ENCODE measurements at regions not wholly inside any gene's neighbourhood (a gene's known extent, or its start where the extent isn't known, plus 50 kb on each side); places are given as distances from the start of the nearest gene placed in this dataset.
"Not testable (repeated sequence)": the region's sequence is repeated elsewhere in the genome, so short reads cannot be mapped to it uniquely, and the experiment has no call there.

- no peaks in the 10 kb centered on the region for H3K36me3 ChIP-seq (ENCODE audit: control insufficient read depth, insufficient read depth, low read length)
- no peak for TF ChIP-seq CTCF (IDR thresholded peaks at IDR 0.05; ENCODE audit: insufficient read depth, low read length, poor library complexity, severe bottlenecking)
- H3K27me3 ChIP-seq (ENCODE audit: control insufficient read depth, insufficient read depth, low read length): no peaks in the 10 kb centered on the region
- DNase-seq (ENCODE audit: low read depth): no peak
- no peak overlapping the region for H3K4me3 ChIP-seq (ENCODE audit: low read depth, low read length)
These were observed 89.5 kb upstream of the TMEM170B start for GRCh38 chr6:11448038-11448437.

GRCh38 chr6:11447265-11447664 is 90.3 kb upstream of the TMEM170B start:
- Histone ChIP-seq H3K36me3 (ENCODE audit: control insufficient read depth, insufficient read depth, low read length) (no peaks in the 10 kb centered on the region), H3K27me3 (ENCODE audit: control insufficient read depth, insufficient read depth, low read length) (no peaks in the 10 kb centered on the region), H3K4me3 (ENCODE audit: low read depth, low read length) (no peak overlapping the region)
- no peak for TF ChIP-seq CTCF (IDR thresholded peaks at IDR 0.05; ENCODE audit: insufficient read depth, low read length, poor library complexity, severe bottlenecking)
- DNase-seq (ENCODE audit: low read depth): no peak

GRCh38 chr6:11445146-11445545 is 92.4 kb upstream of the TMEM170B start:
- no peak for TF ChIP-seq CTCF (IDR thresholded peaks at IDR 0.05; ENCODE audit: insufficient read depth, low read length, poor library complexity, severe bottlenecking)
- Histone ChIP-seq H3K4me3 (ENCODE audit: low read depth, low read length) (no peak overlapping the region), H3K27me3 (ENCODE audit: control insufficient read depth, insufficient read depth, low read length) (no peaks in the 10 kb centered on the region), H3K36me3 (ENCODE audit: control insufficient read depth, insufficient read depth, low read length) (no peaks in the 10 kb centered on the region)
- DNase-seq (ENCODE audit: low read depth): no peak

- not testable (repeated sequence) for H3K36me3 ChIP-seq (ENCODE audit: control insufficient read depth, insufficient read depth, low read length); H3K4me3 ChIP-seq (ENCODE audit: low read depth, low read length); H3K27me3 ChIP-seq (ENCODE audit: control insufficient read depth, insufficient read depth, low read length); DNase-seq (ENCODE audit: low read depth)
These were observed 94.4 kb upstream of the TMEM170B start for GRCh38 chr6:11443125-11443524.

GRCh38 chr6:11442495-11442894 is 95.1 kb upstream of the TMEM170B start:
- no peak for DNase-seq (ENCODE audit: low read depth)
- no peak for TF ChIP-seq CTCF (IDR thresholded peaks at IDR 0.05; ENCODE audit: insufficient read depth, low read length, poor library complexity, severe bottlenecking)
- Histone ChIP-seq H3K4me3 (ENCODE audit: low read depth, low read length) (no peak overlapping the region), H3K27me3 (ENCODE audit: control insufficient read depth, insufficient read depth, low read length) (no peaks in the 10 kb centered on the region), H3K36me3 (ENCODE audit: control insufficient read depth, insufficient read depth, low read length) (no peaks in the 10 kb centered on the region)

GRCh38 chr6:11439876-11440275 is 97.7 kb upstream of the TMEM170B start:
- DNase-seq (ENCODE audit: low read depth): no peak
- H3K4me3 ChIP-seq (ENCODE audit: low read depth, low read length): no peak overlapping the region
- TF ChIP-seq CTCF (IDR thresholded peaks at IDR 0.05; ENCODE audit: insufficient read depth, low read length, poor library complexity, severe bottlenecking): no peak
- no peaks in the 10 kb centered on the region for H3K27me3 ChIP-seq (ENCODE audit: control insufficient read depth, insufficient read depth, low read length)
- H3K36me3 ChIP-seq (ENCODE audit: control insufficient read depth, insufficient read depth, low read length): no peaks in the 10 kb centered on the region
